ENCODE measurements at regions not wholly inside any gene's neighbourhood (a gene's known extent, or its start where the extent isn't known, plus 50 kb on each side); places are given as distances from the start of the nearest gene placed in this dataset.

DNA sequence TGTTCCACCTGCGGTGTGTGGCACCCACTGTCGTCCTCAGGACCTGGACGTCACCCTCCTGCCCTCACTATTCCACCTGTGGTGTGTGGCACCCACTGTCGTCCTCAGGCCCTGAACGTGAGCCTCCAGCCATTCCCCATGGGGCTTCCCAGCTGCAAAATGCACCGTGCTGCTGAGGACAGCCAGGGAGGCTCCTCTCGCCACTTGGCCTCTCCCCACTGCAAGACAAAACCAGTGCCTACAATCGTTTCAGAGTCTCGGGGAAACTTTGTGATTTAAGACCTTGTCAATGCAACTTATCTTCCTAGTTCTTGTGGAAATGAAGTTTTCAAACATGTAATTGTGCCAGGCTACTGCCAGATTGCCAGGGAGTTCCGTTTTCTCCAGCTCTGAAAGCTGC is 319.3 kb upstream of the SALL3 start:
- Mint-ChIP-seq H3K27ac (no peak overlapping the region), H3K36me3 (no peaks in the 10 kb centered on the region), H3K27me3 (no peaks in the 10 kb centered on the region), H3K9me3 (no peaks in the 10 kb centered on the region), H3K4me3 (no peak overlapping the region), H3K4me1 (no peaks in the 10 kb centered on the region)
- DNase-seq, result no peak

DNA sequence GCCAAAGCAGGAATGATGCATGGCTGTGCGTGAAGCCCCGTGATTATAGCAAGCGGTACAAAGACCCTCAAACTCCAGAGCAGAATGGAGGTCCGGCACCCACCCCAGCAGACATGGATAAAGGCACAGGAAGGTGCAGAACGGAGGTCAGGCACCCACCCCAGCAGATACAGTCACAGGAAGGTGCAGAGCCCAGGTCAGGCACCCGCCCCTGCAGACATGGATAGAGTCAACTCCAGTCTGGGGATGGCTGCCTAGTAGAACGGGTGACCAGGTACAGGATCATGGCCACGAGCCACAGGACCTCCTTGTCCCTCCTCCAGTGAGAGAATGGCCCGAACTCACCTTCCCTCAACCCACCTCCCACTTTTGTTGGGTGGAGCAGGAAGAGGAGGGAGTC is 318.3 kb upstream of the SALL3 start:
- no peaks in the 10 kb centered on the region for H3K4me1 Mint-ChIP-seq
- DNase-seq, result no peak
- no peaks in the 10 kb centered on the region for H3K36me3 Mint-ChIP-seq
- no peak overlapping the region for H3K4me3 Mint-ChIP-seq
- H3K27me3 Mint-ChIP-seq, result no peaks in the 10 kb centered on the region
- H3K9me3 Mint-ChIP-seq, result no peaks in the 10 kb centered on the region
- no peak overlapping the region for H3K27ac Mint-ChIP-seq

DNA sequence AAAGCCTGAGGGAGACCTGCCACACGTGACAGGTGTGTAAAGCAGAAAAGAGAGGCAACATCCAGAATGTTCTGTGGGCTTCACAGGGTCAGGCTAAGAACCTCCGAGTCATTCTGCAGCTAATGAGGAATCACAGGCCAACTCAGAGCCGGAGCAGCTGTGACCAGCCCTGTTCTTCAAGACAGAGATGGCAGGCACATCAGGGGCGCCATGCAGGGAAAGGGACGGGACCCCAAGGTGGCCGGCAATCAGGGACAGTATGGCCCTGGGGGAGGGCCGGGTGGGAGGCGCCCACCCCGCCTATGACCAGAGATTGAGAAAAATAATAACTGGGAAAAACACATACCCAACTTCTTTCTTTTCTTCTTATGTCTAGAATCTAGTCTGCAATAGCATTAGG is 316.7 kb upstream of the SALL3 start:
- Mint-ChIP-seq H3K27ac (no peak overlapping the region), H3K36me3 (no peaks in the 10 kb centered on the region), H3K27me3 (no peaks in the 10 kb centered on the region), H3K4me3 (no peak overlapping the region), H3K9me3 (no peaks in the 10 kb centered on the region), H3K4me1 (no peaks in the 10 kb centered on the region)
- DNase-seq, result no peak

DNA sequence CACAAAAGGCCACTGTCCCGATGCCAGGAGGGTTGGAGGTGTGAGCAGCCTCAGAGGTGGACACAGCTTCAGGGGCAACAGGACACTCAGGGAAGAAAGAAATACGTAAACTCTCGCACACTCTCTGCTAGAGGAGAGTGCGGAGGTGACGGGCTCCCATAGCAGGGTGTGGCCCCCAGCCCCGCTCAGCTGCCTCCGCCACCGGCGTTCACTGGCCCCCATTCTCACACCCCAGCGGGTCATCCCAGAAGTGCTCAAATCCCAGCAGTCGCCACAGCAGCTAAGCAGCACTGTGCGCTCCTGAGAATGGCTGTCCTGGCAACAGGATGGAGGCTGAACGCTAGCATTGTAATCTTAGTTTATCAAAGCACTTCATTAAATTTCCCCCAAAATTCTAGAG is 315.6 kb upstream of the SALL3 start:
- H3K4me3 Mint-ChIP-seq, result no peak overlapping the region
- no peak for DNase-seq
- no peaks in the 10 kb centered on the region for H3K27me3 Mint-ChIP-seq
- H3K36me3 Mint-ChIP-seq, result no peaks in the 10 kb centered on the region
- H3K9me3 Mint-ChIP-seq, result no peaks in the 10 kb centered on the region
- H3K27ac Mint-ChIP-seq, result no peak overlapping the region
- no peaks in the 10 kb centered on the region for H3K4me1 Mint-ChIP-seq

DNA sequence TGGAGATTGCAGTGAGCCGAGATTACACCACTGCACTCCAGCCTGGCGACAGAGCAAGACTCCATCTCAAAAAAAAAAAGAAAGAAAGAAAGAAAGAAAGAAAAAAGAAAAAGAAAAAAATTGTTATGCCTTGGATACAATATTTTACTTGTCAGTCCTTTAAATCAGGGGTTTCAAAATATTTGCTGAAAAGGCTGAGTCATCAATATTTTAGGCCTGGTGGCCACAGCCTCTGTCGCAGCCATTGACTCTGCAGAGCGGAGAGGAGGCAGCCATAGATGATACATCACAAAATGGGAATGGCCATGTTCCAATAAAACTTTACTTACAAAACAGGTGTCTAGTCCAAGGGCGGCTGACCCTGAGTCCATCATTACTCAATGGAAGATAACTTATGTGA is 314.8 kb upstream of the SALL3 start:
- H3K4me1 Mint-ChIP-seq, result no peaks in the 10 kb centered on the region
- no peak overlapping the region for H3K4me3 Mint-ChIP-seq
- DNase-seq, result no peak
- H3K9me3 Mint-ChIP-seq, result no peaks in the 10 kb centered on the region
- H3K36me3 Mint-ChIP-seq, result no peaks in the 10 kb centered on the region
- no peaks in the 10 kb centered on the region for H3K27me3 Mint-ChIP-seq
- no peak overlapping the region for H3K27ac Mint-ChIP-seq

DNA sequence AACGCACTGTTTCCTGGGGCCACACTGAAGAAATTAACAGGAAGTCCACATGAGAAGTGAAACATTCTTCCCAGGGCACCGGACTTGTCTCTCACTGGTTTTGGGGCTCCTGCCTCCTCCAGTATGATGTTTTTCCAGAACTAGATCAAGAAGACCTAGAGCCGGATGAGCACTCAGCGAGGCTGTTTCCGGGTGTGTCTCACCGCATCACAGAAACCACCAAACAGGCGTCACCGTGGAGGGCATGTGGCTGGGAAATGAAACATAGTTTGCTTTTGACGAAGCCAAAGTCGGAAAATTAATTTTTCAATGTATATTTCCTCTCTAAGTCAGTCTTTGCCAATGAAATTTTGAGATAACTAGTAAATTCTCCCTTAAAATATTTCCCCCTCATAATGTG is 314.0 kb upstream of the SALL3 start:
- Mint-ChIP-seq H3K36me3 (no peaks in the 10 kb centered on the region), H3K9me3 (no peaks in the 10 kb centered on the region), H3K27ac (no peak overlapping the region), H3K4me1 (no peaks in the 10 kb centered on the region), H3K4me3 (no peak overlapping the region), H3K27me3 (no peaks in the 10 kb centered on the region)
- DNase-seq, result no peak

DNA sequence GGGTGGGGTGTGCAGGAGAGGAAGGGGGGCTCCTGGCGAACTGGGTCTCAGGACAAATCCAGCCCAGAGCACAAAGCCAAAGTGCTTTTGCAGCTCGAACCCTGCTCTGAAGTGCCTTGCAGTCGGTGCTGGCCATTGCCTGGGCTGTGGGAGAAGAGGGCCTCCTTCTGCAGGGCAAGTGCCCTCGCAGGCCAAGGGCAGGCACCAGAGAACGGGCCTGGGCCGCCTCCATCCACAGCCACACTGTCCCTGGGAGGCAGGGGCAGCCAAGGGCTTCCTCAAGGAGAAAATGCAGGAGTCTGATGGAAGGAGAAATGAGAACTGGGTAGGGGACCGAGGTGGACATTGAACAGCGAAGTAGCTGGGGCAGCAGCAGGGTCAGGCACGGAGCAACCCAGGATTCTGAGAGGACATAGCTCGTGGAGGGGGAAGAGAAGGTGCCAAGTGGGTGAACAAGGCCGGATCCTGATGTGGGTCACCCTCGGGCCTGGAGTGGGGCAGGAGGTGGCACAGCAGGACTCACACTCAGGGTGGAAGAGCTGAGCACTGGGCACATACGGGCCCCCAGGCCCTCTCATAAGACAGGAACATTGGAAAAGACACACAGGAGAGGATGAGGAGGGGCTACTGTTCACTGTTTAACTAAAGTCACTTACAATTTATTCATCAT is 312.8 kb upstream of the SALL3 start:
- no peaks in the 10 kb centered on the region for H3K27me3 Mint-ChIP-seq
- H3K9me3 Mint-ChIP-seq, result no peaks in the 10 kb centered on the region
- no peak overlapping the region for H3K27ac Mint-ChIP-seq
- no peak overlapping the region for H3K4me3 Mint-ChIP-seq
- no peaks in the 10 kb centered on the region for H3K36me3 Mint-ChIP-seq
- no peaks in the 10 kb centered on the region for H3K4me1 Mint-ChIP-seq
- DNase-seq, result no peak

DNA sequence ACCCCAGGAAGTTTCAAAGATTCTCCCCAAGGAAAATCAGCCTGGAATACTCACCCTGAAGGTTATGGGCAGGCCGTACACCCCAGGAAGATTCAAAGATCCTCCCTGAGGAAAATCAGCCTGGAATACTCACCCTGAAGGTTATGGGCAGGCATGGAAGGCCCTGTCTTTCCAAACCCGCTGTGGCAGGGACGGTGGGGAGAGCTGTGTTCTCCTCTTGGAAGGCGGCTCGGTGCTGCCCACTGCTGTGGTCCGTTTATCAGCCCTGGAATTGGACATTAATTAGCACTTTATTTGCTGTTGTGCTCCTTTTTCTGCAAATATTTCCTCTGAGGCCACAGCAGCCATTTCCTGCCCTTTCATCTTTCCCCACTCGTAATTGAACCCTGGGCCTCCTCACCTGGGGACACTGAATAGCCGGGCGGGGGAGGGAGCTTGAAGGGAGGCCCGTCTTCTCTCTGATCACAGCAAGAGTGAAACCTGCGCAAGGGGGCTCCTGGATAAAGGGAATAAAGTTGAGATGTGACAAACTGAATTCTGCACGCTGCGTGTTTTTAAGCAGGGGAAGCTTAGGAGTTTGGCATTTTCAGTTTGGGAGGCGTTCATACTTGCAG is 308.7 kb upstream of the SALL3 start:
- DNase-seq, result no peak
- Mint-ChIP-seq H3K9me3 (no peaks in the 10 kb centered on the region), H3K4me3 (no peak overlapping the region), H3K36me3 (no peaks in the 10 kb centered on the region), H3K4me1 (no peaks in the 10 kb centered on the region), H3K27me3 (peaks cover 3% of the 10 kb centered on the region), H3K27ac (no peak overlapping the region)

DNA sequence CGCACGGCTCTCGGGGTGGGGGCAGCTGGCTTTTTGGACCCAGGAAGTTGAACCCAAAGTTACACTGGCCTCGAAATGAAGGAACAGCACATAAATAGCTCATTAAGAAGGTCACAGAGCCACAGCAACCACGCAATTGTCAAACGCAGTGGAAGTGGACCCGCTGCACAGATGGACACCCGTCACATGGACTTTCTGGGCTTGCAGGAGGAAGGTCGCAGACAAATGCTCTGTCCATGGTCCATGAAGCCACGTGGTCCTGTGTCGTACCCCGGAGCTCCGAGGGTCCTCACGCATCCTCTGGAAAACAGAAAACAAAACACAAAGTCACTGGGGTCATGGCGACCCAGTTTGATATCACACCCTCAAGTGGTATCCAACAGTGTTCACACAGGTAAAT is 308.1 kb upstream of the SALL3 start:
- DNase-seq, result no peak
- H3K4me3 Mint-ChIP-seq, result no peak overlapping the region
- peaks cover 3% of the 10 kb centered on the region for H3K27me3 Mint-ChIP-seq
- H3K9me3 Mint-ChIP-seq, result no peaks in the 10 kb centered on the region
- no peak overlapping the region for H3K27ac Mint-ChIP-seq
- no peaks in the 10 kb centered on the region for H3K36me3 Mint-ChIP-seq
- H3K4me1 Mint-ChIP-seq, result no peaks in the 10 kb centered on the region

DNA sequence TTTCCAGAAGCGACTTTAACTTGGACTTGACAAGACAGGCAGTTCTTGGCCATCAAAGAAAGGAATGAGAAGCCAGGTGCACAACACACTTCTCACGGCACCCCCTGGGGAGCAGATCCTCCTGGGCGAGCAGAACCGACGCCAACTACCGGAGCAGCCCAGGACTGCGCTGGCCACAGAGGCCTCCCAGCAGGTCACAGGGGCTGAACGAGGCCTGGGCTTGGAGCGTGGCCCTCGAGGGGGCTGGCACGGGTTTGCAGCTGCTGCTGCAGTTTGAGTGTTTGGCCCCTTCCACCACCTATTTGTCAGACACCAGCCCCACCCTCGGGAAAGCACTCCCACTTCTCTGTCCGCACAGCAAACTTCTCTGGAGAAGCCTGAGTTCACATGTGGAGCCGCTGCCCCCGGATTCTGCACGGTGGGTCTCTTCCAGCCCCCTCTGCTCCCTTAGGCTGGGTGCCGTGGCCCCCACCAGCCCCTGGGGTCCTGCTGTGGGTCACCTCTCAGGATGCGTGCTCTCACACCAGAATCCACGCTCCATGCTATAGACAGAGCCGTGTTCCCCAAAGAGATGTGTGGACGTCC is 306.7 kb upstream of the SALL3 start:
- Mint-ChIP-seq H3K27ac (no peak overlapping the region), H3K4me3 (no peak overlapping the region), H3K9me3 (no peaks in the 10 kb centered on the region), H3K27me3 (peaks cover 3% of the 10 kb centered on the region), H3K4me1 (peaks cover 1% of the 10 kb centered on the region), H3K36me3 (no peaks in the 10 kb centered on the region)
- DNase-seq, result no peak

DNA sequence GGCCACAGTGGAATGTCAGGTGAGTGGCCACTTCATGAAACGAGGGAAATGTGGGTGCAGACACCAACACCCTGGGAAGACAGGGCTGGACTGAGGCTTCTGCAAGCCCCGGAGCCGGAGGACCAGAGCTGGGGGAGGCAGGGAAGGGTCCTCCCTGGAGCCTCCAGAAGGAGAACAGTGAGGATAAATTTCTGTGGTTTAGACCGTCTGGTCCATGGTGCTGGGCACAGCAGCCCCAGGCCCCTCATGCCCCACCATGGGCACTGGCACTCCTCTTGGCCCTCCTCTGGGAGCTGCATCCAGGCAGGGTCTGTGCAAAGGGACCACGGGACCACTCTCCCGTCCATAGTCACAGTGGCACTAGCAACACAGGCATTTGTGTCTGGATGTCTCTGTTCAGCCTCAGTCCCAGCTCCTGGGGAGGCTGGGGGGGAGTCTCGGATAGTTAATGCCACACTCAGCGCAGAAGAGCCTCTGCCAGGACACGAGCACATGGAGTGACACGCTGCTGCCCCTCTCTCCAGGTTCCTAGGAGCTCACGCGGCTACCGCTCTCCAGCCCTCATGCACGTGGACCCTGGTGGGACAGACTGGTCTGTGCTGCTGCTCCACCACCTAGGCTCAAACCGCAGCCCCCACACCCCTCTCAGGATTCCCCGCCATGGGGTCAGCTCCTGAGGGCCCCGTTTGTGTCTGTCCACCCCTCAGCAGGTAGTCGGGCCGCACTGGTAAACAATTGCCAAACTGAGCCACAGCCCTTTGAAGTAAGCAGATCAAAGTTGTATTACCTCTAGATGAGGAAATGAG is 305.9 kb upstream of the SALL3 start:
- Mint-ChIP-seq H3K36me3 (no peaks in the 10 kb centered on the region), H3K27me3 (peaks cover 6% of the 10 kb centered on the region), H3K4me3 (no peak overlapping the region), H3K4me1 (peaks cover 7% of the 10 kb centered on the region), H3K27ac (no peak overlapping the region), H3K9me3 (no peaks in the 10 kb centered on the region)
- no peak for DNase-seq

DNA sequence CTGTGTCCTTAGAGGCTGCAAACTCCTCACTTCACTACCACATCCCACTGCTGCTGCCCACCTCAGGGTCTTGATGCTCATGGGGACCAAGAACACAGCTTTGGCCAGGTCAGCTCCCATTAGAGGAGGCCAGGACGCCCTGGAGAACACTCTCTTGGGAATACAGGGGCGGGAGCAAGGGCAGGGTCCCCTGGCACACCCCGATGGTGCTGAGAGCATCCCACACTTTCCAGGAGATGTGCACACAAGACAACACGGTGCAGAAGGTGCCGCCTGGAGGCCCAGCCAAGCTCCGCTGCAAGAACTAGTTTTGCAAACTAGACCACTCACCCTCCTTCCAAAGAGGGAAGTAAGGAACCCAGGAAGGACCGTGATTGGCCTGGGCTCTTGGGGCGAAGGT is 304.4 kb upstream of the SALL3 start:
- H3K27ac Mint-ChIP-seq, result no peak overlapping the region
- peaks cover 7% of the 10 kb centered on the region for H3K27me3 Mint-ChIP-seq
- H3K36me3 Mint-ChIP-seq, result no peaks in the 10 kb centered on the region
- H3K9me3 Mint-ChIP-seq, result no peaks in the 10 kb centered on the region
- DNase-seq, result no peak
- H3K4me3 Mint-ChIP-seq, result no peak overlapping the region
- peaks cover 9% of the 10 kb centered on the region for H3K4me1 Mint-ChIP-seq

DNA sequence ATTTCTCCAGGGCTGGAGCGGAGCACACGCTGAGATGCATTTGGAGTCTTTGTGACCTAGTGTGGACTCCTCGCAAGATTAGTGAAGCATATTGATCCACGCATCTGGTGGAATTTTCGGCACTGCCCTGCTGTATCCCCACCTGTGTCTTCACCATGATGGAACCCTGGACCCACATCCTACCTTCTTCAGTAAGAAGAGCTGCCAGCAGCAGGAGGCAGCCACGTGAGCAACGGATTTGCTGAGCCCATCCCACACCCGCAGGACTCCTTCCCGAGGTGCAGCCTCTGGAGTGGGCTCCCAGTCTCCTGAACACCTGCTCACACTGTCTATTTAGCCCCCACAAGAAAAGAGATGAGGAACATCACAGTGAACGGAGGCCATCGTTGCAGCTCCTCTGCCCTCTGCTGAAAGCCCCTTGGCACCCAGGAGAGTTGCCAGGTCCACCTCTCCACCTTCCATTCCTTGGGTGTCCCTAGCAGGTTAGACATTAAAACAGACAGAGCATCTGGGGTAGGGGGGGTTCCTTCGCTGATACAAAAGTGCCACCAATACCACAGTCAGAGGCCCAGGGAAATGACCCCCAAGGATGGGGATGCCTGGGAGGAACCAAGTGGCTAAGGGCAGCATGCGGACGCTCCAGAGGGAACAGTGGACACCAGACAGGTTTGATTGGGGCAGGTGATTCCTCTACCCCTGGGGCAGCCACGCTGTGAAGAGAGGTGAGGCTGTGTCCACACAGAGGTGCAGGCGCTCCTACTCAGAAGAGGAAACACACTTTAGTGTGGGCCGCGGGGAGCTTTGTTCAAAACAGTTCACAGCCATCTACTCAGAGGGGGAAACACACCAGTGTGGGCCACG is 302.8 kb upstream of the SALL3 start:
- H3K4me1 Mint-ChIP-seq, result peaks cover 9% of the 10 kb centered on the region
- peaks cover 7% of the 10 kb centered on the region for H3K27me3 Mint-ChIP-seq
- H3K27ac Mint-ChIP-seq, result no peak overlapping the region
- no peak overlapping the region for H3K4me3 Mint-ChIP-seq
- DNase-seq, result no peak
- no peaks in the 10 kb centered on the region for H3K9me3 Mint-ChIP-seq
- no peaks in the 10 kb centered on the region for H3K36me3 Mint-ChIP-seq

DNA sequence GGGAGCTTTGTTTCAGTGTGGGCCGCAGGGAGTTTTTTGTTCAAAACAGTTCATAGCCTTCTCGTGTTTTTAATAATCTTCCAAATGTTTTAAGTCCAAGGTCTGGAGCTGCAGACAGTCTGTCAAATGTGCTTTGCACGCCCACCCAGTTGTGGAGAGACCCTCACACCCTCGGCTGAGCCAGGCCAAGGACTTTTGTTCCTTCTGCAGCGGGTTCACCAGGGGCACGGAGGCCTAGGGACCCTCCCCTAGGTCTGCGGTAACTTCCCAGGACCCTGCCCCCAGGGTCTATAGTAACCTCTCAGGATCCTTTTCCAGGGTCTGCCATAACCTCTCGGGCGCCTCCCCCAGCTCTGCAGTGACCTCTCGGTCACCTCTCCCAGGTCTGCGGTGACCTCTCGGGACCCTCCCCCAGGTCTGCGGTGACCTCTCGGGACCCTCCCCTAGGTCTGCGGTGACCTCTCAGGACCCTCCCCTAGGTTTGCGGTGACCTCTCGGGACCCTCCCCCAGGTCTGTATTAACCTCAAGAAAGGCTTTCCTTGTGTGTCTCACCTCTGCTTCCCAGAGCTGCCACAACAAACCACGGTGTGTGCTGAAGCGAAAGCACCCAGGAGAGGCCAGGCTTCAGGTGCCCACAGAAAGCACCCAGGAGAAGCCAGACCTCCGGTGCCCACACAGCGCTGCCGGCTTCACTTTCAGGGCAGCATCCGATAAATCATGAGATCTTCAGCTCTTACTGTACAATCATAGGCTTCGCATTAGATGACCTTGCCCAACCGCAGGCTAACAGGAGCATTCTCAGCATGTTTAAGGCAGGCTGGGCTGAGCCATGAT is 301.9 kb upstream of the SALL3 start:
- no peak overlapping the region for H3K4me3 Mint-ChIP-seq
- H3K9me3 Mint-ChIP-seq, result no peaks in the 10 kb centered on the region
- H3K27ac Mint-ChIP-seq, result no peak overlapping the region
- peaks cover 9% of the 10 kb centered on the region for H3K4me1 Mint-ChIP-seq
- no peak for DNase-seq
- no peaks in the 10 kb centered on the region for H3K36me3 Mint-ChIP-seq
- H3K27me3 Mint-ChIP-seq, result peaks cover 7% of the 10 kb centered on the region

All from activated naive CD8-positive, alpha-beta T cell treated with anti-CD3 and anti-CD28 coated beads for 36 hours (primary cell).